HEK293T (cell line): ENCODE measurements at regions not wholly inside any gene's neighbourhood (a gene's known extent, or its start where the extent isn't known, plus 50 kb on each side); places are given as distances from the start of the nearest gene placed in this dataset.

Experiments used
- CTCF ChIA-PET: fragments of 350-600 bp; formaldehyde crosslinking; extraction: SDS; loops from one replicate; lab custom pipeline; 2021; ENCODE audit warnings: antibody characterized with exemption, inconsistent platforms; lab: Yijun Ruan, JAX
- POLR2A ChIA-PET: fragments of 350-600 bp; formaldehyde crosslinking; extraction: SDS; loops from one replicate; lab custom pipeline; 2020; ENCODE audit warnings: antibody characterized with exemption, inconsistent platforms; lab: Yijun Ruan, JAX
- DNase-seq: peaks from one replicate; pipeline ENCODE4 v3.0.0; 2012; ENCODE audit warnings: mixed read lengths; ENCODE audit errors: extremely low spot score
- ARNT ChIP-seq: fragments of 450-650 bp; IDR thresholded peaks from 2 replicates; pipeline ENCODE4 v1.6.1; 2017; ENCODE audit warnings: mild to moderate bottlenecking
- BHLHE40 ChIP-seq: fragments of 450-650 bp; IDR thresholded peaks from 2 replicates; pipeline ENCODE4 v1.6.1; 2016; ENCODE audit warnings: mild to moderate bottlenecking, moderate library complexity, borderline replicate concordance
- CTBP1 ChIP-seq: fragments of 450-650 bp; IDR thresholded peaks from 2 replicates; pipeline ENCODE4 v1.6.1; 2016; ENCODE audit warnings: borderline replicate concordance
- ELF4 ChIP-seq: fragments of 450-650 bp; IDR thresholded peaks from 2 replicates; pipeline ENCODE4 v1.6.1; 2017; ENCODE audit warnings: antibody characterized with exemption
- FOXA1 ChIP-seq: fragments of 450-650 bp; IDR thresholded peaks from 2 replicates; pipeline ENCODE4 v1.6.1; 2016; ENCODE audit warnings: mild to moderate bottlenecking
- FOXK2 ChIP-seq: fragments of 450-650 bp; IDR thresholded peaks from 2 replicates; pipeline ENCODE4 v1.6.1; 2016; ENCODE audit warnings: mild to moderate bottlenecking
- FOXM1 ChIP-seq: fragments of 450-650 bp; IDR thresholded peaks from 2 replicates; pipeline ENCODE4 v1.6.1; 2017; ENCODE audit warnings: mild to moderate bottlenecking, borderline replicate concordance
- HDGF ChIP-seq: fragments of 450-650 bp; IDR thresholded peaks from 2 replicates; pipeline ENCODE4 v1.6.1; 2017; ENCODE audit warnings: antibody characterized with exemption, borderline replicate concordance
- L3MBTL2 ChIP-seq: fragments of 450-650 bp; conservative IDR thresholded peaks from 2 replicates; pipeline ENCODE4 v1.6.1; 2016; ENCODE audit warnings: mild to moderate bottlenecking
- LEF1 ChIP-seq: fragments of 450-650 bp; IDR thresholded peaks from 2 replicates; pipeline ENCODE4 v1.6.1; 2017; ENCODE audit warnings: mild to moderate bottlenecking, borderline replicate concordance
- NFRKB ChIP-seq: fragments of 450-650 bp; IDR thresholded peaks from 2 replicates; pipeline ENCODE4 v1.6.1; 2016; ENCODE audit warnings: mild to moderate bottlenecking, moderate library complexity
- SP1 ChIP-seq: fragments of 450-650 bp; IDR thresholded peaks from 2 replicates; pipeline ENCODE4 v1.6.1; 2017
- SUZ12 ChIP-seq: fragments of 450-650 bp; IDR thresholded peaks from 2 replicates; pipeline ENCODE4 v1.6.1; 2016; ENCODE audit warnings: mild to moderate bottlenecking
- TARDBP ChIP-seq: fragments of 450-650 bp; IDR thresholded peaks from 2 replicates; pipeline ENCODE4 v1.6.1; 2016
- ZNF384 ChIP-seq: fragments of 450-650 bp; IDR thresholded peaks from 2 replicates; pipeline ENCODE4 v1.6.1; 2016
- TF ChIP-seq, protein P1 (sequence below): fragments of 450-650 bp; IDR thresholded peaks from 2 replicates; pipeline ENCODE4 v1.6.1; 2016

DNA sequence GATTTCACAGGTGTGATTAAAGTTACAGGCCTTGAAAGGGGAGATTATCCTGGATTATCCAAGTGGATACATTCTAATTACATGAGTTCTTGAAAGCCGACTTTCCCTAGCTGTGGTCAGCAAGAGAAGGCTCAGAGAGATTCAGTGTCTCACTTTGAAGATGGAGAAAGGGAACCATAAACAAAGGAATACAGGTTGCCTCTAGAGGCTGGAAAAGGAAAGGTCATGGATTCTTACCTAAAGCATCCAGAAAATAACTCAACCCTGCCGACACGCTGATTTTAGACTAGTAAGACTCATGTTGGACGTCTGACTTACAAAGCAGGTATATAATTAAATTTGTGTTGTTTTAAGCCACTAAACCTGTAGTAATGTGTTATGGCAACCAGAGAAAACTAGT is 1095.7 kb upstream of the ZEB2 start:
- DNase-seq, result no peak
- POLR2A ChIA-PET, result no interaction called here
- CTCF ChIA-PET, result no interaction called here
- TF ChIP-seq, protein P1, sequence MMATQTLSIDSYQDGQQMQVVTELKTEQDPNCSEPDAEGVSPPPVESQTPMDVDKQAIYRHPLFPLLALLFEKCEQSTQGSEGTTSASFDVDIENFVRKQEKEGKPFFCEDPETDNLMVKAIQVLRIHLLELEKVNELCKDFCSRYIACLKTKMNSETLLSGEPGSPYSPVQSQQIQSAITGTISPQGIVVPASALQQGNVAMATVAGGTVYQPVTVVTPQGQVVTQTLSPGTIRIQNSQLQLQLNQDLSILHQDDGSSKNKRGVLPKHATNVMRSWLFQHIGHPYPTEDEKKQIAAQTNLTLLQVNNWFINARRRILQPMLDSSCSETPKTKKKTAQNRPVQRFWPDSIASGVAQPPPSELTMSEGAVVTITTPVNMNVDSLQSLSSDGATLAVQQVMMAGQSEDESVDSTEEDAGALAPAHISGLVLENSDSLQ, result no peak
- TF ChIP-seq FOXK2, result no peak

DNA sequence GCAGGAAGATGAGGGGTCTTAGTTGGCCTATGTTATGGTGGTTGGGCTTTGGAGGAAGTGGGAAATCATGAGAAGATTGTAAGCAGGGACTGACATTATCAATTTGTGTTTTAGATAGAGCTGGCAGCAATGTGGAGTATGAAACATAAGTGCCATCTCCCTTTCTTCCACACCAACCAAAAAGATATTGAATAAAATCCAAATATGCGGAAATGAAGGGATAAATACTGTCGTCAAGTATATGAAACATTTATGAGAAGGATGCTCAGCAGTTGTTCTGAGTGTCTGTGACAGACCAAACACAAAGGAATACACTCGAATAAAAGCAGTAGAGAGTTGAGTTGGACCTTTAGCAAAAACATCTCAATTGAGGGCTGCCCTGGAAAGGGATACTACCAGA is 1090.0 kb upstream of the ZEB2 start:
- CTCF ChIA-PET, result no interaction called here
- POLR2A ChIA-PET, result no interaction called here
- DNase-seq, result no peak
- TF ChIP-seq ARNT (no peak), FOXK2 (no peak), SP1 (no peak), HDGF (no peak), ZNF384 (no peak), ELF4 (no peak), FOXA1 (no peak)

DNA sequence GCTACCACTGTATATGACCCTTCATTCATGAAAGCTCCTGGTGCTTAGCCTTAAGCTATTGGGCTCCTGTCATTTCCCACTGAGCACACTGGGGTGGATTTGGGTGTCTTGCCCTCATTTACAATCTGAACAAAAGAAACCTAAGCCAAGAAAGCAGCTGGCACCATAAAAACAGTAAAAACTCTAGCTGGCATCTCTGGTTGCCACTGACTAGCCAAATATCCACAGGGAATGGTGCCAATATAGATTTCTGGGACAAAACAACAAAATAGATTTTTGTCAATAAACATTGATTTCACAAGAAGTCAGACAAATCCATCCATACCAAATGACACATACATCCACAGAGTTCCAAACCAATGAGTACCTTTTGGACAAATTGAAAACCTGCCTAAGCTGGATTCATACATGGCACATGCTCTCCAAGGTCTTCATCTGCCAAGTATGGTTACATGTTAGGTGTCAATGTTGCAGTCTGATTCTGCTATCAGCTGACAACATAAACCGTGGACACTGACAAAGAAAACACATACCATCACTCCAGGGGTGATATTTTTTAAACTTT is 1081.5 kb upstream of the ZEB2 start:
- ChIA-PET POLR2A (no interaction called here), CTCF (no interaction called here)
- DNase-seq, result no peak
- TF ChIP-seq CTBP1, result no peak
- no peak for TF ChIP-seq FOXK2
- no peak for TF ChIP-seq NFRKB
- TF ChIP-seq LEF1, result no peak
- TF ChIP-seq, protein P1, result no peak
- TF ChIP-seq ELF4, result no peak
- TF ChIP-seq SP1, result no peak
- no peak for TF ChIP-seq FOXM1
- no peak for TF ChIP-seq ARNT
- no peak for TF ChIP-seq ZNF384
- no peak for TF ChIP-seq SUZ12
- TF ChIP-seq L3MBTL2, result no peak
- TF ChIP-seq FOXA1, result no peak
- no peak for TF ChIP-seq BHLHE40
- no peak for TF ChIP-seq TARDBP
- no peak for TF ChIP-seq HDGF

DNA sequence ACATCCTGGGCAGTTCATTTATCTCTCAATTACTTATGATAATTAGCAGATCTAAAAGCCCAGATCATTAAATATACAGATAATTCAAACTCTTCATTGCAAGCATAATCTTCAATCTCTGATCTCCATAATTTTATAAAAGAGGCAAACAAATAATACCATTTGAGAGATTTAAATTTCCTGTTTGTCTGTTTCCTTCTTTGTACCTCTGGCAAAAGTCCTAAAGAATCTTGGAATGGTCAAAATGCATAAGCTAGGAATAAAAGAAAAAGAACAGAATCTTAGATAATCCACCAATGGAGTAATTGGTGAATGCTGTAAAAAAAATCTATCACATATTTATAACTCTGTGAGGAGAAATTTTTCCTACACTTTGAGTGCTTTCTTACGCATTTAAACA is 1080.9 kb upstream of the ZEB2 start:
- no peak for TF ChIP-seq CTBP1

DNA sequence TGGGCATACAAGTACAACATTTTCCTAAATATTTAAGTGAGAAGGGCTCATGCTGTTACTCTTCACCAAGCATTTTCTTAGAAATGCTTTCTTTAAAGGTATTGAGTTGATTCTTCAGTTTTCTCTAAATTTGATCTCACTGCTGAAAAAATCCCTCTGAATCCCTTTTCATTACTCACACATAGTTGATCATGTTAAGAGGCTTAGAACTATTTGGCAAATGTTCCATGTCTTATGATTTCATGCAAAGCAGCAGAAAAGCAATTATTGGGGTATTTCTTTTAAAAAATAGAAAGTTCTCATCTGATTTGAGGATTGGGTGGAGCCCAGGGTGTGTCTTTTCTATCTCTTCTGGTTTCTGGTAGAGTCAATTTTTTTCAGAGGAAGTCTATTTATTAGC is 1079.8 kb upstream of the ZEB2 start:
- TF ChIP-seq ZNF384, result no peak
- TF ChIP-seq LEF1, result no peak
- TF ChIP-seq FOXK2, result no peak
- no peak for TF ChIP-seq TARDBP
- no peak for TF ChIP-seq FOXA1
- TF ChIP-seq FOXM1, result no peak
- TF ChIP-seq SUZ12, result no peak
- TF ChIP-seq L3MBTL2, result no peak
- TF ChIP-seq, protein P1, result no peak
- no peak for TF ChIP-seq HDGF
- CTCF ChIA-PET, result no interaction called here
- POLR2A ChIA-PET, result no interaction called here
- DNase-seq, result no peak

More for the DNA sequence above, 1080.9 kb upstream of the ZEB2 start:
- no peak for DNase-seq
- ChIA-PET POLR2A (no interaction called here), CTCF (no interaction called here)

DNA sequence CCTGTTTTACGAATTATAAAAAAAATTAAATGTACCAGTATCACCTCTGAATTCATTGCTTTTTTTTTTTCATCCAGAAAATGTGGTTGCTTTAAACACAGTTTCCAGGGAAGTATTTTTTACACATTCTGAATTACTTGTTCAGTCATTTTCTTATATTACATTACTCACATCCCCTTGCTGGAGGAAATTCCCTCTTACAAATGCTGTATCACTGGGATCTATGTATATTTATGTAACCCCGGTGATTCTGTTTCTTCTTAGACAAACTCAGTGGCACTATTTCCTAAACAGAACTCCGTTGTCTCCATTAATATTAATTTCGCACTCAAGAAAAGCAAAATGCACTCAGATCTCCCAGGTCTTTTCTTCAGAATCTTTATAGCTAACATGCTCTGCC is 1078.5 kb upstream of the ZEB2 start:
- ChIA-PET POLR2A (no interaction called here), CTCF (no interaction called here)
- TF ChIP-seq ARNT (no peak), LEF1 (no peak), SUZ12 (no peak)
- DNase-seq, result no peak

DNA sequence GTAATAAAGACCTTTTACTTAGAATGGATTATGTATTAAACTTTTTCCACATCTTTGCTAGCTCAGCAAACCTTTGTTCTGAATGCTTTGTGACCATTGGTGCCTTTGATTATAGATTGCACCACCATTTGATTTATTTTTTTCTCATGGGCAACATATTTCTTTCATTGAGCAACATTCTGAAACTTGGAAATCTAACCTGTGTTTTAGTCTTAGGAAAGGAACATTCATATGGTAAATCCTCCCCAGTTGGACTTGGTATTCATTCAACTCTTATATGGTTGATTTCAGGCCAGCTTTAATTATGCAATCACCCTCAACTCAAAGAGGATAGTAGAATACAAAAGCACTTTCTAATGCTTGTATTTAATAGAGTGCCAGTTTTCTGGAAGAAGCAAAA is 1077.9 kb upstream of the ZEB2 start:
- CTCF ChIA-PET, result no interaction called here
- POLR2A ChIA-PET, result no interaction called here
- DNase-seq, result no peak
- no peak for TF ChIP-seq NFRKB
- TF ChIP-seq FOXM1, result no peak
- TF ChIP-seq LEF1, result no peak
- no peak for TF ChIP-seq BHLHE40
- no peak for TF ChIP-seq ZNF384
- TF ChIP-seq FOXA1, result no peak
- TF ChIP-seq CTBP1, result no peak
- TF ChIP-seq FOXK2, result no peak
- TF ChIP-seq, protein P1, result no peak
- TF ChIP-seq TARDBP, result no peak
- TF ChIP-seq L3MBTL2, result no peak
- TF ChIP-seq HDGF, result no peak
